ENCODE measurements at regions not wholly inside any gene's neighbourhood (a gene's known extent, or its start where the extent isn't known, plus 50 kb on each side); places are given as distances from the start of the nearest gene placed in this dataset.
A peak's percentile ranks its signal among the peaks of the same experiment; 100 is the strongest.

DNA sequence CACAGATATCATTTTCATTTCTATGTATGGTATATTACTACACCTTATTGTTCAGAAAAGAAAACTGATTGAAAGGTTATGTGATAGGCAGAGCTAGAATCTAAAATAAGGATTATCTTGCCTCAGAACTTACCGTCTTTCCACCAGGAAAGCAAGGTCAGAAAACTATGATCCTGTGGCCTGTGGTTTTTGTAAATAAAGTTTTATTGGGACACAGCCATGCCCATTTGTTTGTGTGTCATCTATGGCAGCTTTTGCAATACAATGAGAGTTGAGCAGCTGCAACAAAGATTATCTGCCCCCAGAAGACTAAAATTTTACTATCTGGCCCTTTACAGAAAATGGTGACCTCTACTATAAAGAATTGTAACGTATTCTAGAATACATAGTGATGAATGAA, 314.7 kb upstream of the SLCO3A1 start:
- BruUV-seq (replicated peaks), result no TSS peak
- ATAC-seq (no peak), DNase-seq (ENCODE audit: low read depth, low spot score) (no peak), FAIRE-seq (no peak)
- intact Hi-C loops (cut with micrococcal nuclease; ENCODE audit: unreplicated experiment), result no loop called here
- no peak overlapping the region for H3K4me2 ChIP-seq (ENCODE audit: control insufficient read depth, insufficient read depth)
- no peak overlapping the region for H3K4me3 ChIP-seq
- H3K79me2 ChIP-seq (ENCODE audit: control insufficient read depth, insufficient read depth, low read length), result no peaks in the 10 kb centered on the region
- no peaks in the 10 kb centered on the region for H3K36me3 ChIP-seq (ENCODE audit: control insufficient read depth in 2 of 2, insufficient read depth in 2 of 2, low read length in 1 of 2)
- no peak overlapping the region for H2AFZ ChIP-seq (ENCODE audit: control insufficient read depth, low read depth, low read length)
- SMC1A ChIA-PET (ENCODE audit: uncharacterized antibody, unreplicated experiment), result no interaction called here
- no peaks in the 10 kb centered on the region for H4K20me1 ChIP-seq (ENCODE audit: control insufficient read depth, insufficient read depth)
- CTCF ChIA-PET, result no interaction called here
- H3K9ac ChIP-seq (ENCODE audit: control insufficient read depth, insufficient read depth, low read length), result no peak overlapping the region
- in situ Hi-C loops (cut with MboI), result no loop called here
- no peak overlapping the region for H3K27ac ChIP-seq (ENCODE audit: control insufficient read depth, insufficient read depth)
- RAD21 ChIA-PET (ENCODE audit: unreplicated experiment), result no interaction called here
- H3K27me3 ChIP-seq (replicated peaks in 1 of 2; ENCODE audit: control insufficient read depth in 2 of 2, insufficient read depth in 2 of 2, low read length in 1 of 2), result no peaks in the 10 kb centered on the region; a peak in 2 of 4 replicates
- no peaks in the 10 kb centered on the region for H3K9me3 ChIP-seq (replicated peaks; ENCODE audit: control insufficient read depth, insufficient read depth, low read length)
- H3K4me1 ChIP-seq (ENCODE audit: control insufficient read depth, insufficient read depth, low read length), result no peaks in the 10 kb centered on the region
- TF ChIP-seq, protein P1, sequence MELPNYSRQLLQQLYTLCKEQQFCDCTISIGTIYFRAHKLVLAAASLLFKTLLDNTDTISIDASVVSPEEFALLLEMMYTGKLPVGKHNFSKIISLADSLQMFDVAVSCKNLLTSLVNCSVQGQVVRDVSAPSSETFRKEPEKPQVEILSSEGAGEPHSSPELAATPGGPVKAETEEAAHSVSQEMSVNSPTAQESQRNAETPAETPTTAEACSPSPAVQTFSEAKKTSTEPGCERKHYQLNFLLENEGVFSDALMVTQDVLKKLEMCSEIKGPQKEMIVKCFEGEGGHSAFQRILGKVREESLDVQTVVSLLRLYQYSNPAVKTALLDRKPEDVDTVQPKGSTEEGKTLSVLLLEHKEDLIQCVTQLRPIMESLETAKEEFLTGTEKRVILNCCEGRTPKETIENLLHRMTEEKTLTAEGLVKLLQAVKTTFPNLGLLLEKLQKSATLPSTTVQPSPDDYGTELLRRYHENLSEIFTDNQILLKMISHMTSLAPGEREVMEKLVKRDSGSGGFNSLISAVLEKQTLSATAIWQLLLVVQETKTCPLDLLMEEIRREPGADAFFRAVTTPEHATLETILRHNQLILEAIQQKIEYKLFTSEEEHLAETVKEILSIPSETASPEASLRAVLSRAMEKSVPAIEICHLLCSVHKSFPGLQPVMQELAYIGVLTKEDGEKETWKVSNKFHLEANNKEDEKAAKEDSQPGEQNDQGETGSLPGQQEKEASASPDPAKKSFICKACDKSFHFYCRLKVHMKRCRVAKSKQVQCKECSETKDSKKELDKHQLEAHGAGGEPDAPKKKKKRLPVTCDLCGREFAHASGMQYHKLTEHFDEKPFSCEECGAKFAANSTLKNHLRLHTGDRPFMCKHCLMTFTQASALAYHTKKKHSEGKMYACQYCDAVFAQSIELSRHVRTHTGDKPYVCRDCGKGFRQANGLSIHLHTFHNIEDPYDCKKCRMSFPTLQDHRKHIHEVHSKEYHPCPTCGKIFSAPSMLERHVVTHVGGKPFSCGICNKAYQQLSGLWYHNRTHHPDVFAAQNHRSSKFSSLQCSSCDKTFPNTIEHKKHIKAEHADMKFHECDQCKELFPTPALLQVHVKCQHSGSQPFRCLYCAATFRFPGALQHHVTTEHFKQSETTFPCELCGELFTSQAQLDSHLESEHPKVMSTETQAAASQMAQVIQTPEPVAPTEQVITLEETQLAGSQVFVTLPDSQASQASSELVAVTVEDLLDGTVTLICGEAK (IDR thresholded peaks at IDR 0.05; ENCODE audit: borderline replicate concordance), result peak; percentile 21; the same call in 1 of the 2 replicates
- TF ChIP-seq CHD1 (IDR thresholded peaks at IDR 0.05; ENCODE audit: low read depth, low read length), result no peak
- WGBS (ENCODE audit: insufficient coverage, insufficient replicate concordance, low lambda C conversion rate, missing lambda C conversion rate), result 32% methylated on average over 2 of the region's 2 CpGs
- POLR2A ChIA-PET, result no interaction called here

DNA sequence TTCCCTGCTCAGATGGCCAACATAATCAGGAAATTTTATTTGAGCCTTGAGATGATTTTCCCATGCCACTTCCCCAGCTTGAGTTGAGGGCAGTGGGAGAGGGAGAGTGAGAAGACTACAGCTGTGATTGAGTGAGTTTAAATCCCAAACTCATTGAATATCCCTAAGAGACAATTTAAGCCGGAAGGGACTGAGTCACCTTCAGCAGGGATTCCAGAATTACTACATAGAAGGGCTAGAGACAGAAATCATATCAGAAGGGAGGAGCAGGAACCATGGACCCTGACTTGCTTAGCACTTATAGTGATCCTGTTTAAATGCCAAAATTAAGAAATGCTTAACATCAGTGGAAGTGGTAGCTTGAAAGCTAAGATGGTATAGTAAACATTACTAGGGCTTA, 312.2 kb upstream of the SLCO3A1 start:
- FAIRE-seq (no peak), DNase-seq (ENCODE audit: low read depth, low spot score) (no peak), ATAC-seq (no peak)
- Histone ChIP-seq H3K4me3 (no peak overlapping the region), H3K79me2 (ENCODE audit: control insufficient read depth, insufficient read depth, low read length) (no peaks in the 10 kb centered on the region), H4K20me1 (ENCODE audit: control insufficient read depth, insufficient read depth) (no peaks in the 10 kb centered on the region), H3K27me3 (replicated peaks in 1 of 2; ENCODE audit: control insufficient read depth in 2 of 2, insufficient read depth in 2 of 2, low read length in 1 of 2) (no peaks in the 10 kb centered on the region; a peak in 1 of 4 replicates), H3K4me1 (ENCODE audit: control insufficient read depth, insufficient read depth, low read length) (no peaks in the 10 kb centered on the region), H3K4me2 (ENCODE audit: control insufficient read depth, insufficient read depth) (no peak overlapping the region), H3K9ac (ENCODE audit: control insufficient read depth, insufficient read depth, low read length) (no peak overlapping the region), H2AFZ (ENCODE audit: control insufficient read depth, low read depth, low read length) (no peak overlapping the region), H3K27ac (ENCODE audit: control insufficient read depth, insufficient read depth) (no peak overlapping the region), H3K9me3 (replicated peaks; ENCODE audit: control insufficient read depth, insufficient read depth, low read length) (no peaks in the 10 kb centered on the region), H3K36me3 (ENCODE audit: control insufficient read depth in 2 of 2, insufficient read depth in 2 of 2, low read length in 1 of 2) (no peaks in the 10 kb centered on the region)
- intact Hi-C loops (cut with micrococcal nuclease; ENCODE audit: unreplicated experiment), result no loop called here
- 46% methylated on average over 1 of the region's 1 CpG for WGBS (ENCODE audit: insufficient coverage, insufficient replicate concordance, low lambda C conversion rate, missing lambda C conversion rate)
- ChIA-PET CTCF (interaction anchor here (0.6 kb wide), 1 partner anchor 238 kb away, joined by 3 read pairs; no protein-coding TSS in a partner anchor), SMC1A (ENCODE audit: uncharacterized antibody, unreplicated experiment) (no interaction called here), POLR2A (no interaction called here), RAD21 (ENCODE audit: unreplicated experiment) (no interaction called here)
- in situ Hi-C loops (cut with MboI), result no loop called here
- no TSS peak for BruUV-seq (replicated peaks)
- TF ChIP-seq, protein P2, sequence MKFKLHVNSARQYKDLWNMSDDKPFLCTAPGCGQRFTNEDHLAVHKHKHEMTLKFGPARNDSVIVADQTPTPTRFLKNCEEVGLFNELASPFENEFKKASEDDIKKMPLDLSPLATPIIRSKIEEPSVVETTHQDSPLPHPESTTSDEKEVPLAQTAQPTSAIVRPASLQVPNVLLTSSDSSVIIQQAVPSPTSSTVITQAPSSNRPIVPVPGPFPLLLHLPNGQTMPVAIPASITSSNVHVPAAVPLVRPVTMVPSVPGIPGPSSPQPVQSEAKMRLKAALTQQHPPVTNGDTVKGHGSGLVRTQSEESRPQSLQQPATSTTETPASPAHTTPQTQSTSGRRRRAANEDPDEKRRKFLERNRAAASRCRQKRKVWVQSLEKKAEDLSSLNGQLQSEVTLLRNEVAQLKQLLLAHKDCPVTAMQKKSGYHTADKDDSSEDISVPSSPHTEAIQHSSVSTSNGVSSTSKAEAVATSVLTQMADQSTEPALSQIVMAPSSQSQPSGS (IDR thresholded peaks at IDR 0.05; ENCODE audit: low read length), result no peak
- TF ChIP-seq LARP7 (IDR thresholded peaks at IDR 0.05) (no peak), RAD51 (IDR thresholded peaks at IDR 0.05) (no peak), MYB (IDR thresholded peaks at IDR 0.05; ENCODE audit: borderline replicate concordance, low read depth, low read length) (no peak), SPI1 (IDR thresholded peaks at IDR 0.05; ENCODE audit: borderline replicate concordance, insufficient read depth, low read depth, low read length) (no peak)
- TF ChIP-seq, protein P3, sequence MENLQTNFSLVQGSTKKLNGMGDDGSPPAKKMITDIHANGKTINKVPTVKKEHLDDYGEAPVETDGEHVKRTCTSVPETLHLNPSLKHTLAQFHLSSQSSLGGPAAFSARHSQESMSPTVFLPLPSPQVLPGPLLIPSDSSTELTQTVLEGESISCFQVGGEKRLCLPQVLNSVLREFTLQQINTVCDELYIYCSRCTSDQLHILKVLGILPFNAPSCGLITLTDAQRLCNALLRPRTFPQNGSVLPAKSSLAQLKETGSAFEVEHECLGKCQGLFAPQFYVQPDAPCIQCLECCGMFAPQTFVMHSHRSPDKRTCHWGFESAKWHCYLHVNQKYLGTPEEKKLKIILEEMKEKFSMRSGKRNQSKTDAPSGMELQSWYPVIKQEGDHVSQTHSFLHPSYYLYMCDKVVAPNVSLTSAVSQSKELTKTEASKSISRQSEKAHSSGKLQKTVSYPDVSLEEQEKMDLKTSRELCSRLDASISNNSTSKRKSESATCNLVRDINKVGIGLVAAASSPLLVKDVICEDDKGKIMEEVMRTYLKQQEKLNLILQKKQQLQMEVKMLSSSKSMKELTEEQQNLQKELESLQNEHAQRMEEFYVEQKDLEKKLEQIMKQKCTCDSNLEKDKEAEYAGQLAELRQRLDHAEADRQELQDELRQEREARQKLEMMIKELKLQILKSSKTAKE (IDR thresholded peaks at IDR 0.05; ENCODE audit: low read depth, poor library complexity, severe bottlenecking), result no peak
- TF ChIP-seq, protein P4, sequence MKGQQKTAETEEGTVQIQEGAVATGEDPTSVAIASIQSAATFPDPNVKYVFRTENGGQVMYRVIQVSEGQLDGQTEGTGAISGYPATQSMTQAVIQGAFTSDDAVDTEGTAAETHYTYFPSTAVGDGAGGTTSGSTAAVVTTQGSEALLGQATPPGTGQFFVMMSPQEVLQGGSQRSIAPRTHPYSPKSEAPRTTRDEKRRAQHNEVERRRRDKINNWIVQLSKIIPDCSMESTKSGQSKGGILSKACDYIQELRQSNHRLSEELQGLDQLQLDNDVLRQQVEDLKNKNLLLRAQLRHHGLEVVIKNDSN (IDR thresholded peaks at IDR 0.05; ENCODE audit: borderline replicate concordance, extremely low read length, insufficient read depth, low read depth, low read length), result no peak
